ENCODE measurements at regions not wholly inside any gene's neighbourhood (a gene's known extent, or its start where the extent isn't known, plus 50 kb on each side); places are given as distances from the start of the nearest gene placed in this dataset.

DNA sequence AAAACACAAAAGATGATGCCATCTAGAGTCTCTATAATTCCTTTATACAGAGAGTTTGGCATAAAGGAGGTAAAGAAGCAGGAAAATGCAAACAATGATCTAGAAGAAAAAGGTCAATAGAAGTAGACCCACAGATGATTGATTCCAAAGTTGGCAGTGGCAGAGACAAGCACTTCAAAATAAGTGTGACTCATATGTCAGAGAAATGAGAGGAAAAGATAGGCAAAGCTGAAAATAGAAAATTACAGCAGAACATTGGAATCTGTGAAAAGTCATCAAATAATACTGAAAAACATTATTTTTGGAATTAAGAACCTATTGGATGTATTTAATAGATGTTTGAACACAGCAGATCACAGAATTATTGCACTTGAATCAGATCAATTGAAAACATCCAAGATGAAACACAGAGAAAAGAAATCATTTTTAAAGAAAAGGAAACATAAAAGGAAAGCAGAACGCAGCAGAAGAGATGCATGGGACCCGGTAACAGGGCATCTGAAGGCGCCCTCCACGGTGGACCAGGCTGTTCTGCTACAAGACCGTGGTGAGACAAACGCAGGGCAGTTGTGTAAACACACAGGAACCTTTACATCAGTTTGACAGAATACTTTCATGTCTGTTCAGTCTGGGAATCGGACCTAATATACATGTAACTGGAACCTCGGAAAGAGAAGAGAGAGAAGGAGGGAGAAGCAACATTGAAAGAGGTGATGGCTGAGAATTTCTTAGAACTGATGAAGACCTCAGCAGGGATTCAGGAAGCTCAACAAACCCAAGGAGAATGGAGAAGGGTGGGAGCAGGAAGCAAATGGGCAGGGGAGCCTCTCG is 74.6 kb upstream of the GPC1 start:
- no peak for DNase-seq (ENCODE audit: low spot score)

DNA sequence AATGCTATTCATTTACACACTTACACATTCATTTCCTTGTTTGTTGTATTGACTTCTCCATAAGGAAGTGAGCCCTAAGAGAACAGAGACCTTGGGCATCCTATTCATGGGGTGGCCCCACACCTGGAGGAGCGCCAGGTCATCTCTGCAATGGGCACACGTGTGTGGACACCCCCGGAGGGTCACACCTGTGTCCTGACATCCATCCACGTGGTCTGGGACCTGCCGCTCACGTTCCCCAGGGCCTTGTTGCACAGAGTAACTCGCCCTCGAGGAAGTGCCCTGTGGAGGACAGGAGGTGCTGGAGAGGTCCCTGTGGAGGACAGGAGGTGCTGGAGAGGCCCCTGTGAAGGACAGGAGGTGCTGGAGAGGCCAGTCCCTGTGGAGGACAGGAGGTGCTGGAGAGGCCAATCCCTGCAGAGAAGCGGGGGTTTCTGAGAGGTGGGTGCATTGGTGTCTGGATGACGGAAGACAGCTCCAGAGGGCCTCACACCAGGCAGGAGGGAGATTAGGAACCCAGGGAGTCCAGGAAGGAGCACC is 73.2 kb upstream of the GPC1 start:
- no peak for DNase-seq (ENCODE audit: low spot score)

- DNase-seq (ENCODE audit: low spot score) = no peak
Measured at GRCh38 chr2:240362826-240363745, 72.4 kb upstream of the GPC1 start.

- no peak for DNase-seq (ENCODE audit: low spot score)
Measured at GRCh38 chr2:240363746-240364581, 71.5 kb upstream of the GPC1 start.

- DNase-seq (ENCODE audit: low spot score) = no peak
Measured at GRCh38 chr2:240364582-240364960, 70.9 kb upstream of the GPC1 start.

DNA sequence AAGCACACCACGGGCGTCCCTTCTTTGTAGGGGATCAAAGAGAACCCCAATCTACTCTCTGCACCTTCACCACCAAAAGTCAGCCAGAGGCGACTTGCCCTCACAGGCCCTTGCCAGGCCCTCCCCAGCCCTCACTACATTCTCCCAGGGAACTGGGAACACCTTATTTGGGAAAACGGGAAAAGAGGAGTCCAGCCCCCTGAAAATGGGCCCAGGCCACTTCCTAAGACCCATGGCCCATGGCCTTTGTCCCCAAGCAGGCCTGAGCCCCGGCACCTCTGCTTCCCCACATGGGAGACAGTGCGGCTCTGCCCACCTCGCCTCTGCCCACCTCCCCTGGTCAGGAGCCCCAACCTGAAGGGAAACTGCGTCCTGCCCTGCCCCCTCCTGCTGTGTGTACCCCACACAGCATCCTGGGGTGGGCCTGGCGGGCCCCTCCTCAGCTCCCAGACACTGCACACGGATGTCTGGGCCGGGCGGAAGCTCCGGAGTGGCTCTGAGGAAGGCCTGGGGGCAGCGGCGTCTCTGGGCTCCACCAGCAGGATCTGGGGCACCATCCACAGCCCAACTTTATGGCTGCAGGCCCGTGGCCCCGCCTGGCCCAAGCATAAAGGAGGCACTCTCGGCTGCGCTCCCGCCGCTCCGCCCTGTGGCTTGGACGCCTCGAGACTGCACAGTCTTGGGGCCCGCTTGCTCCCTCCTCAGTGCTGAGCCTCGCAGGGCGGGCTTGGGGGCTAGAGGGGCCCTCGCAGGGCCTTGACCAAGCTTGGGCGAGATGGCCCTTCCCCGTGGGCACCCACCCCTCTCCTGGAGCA is 70.3 kb upstream of the GPC1 start:
- DNase-seq (ENCODE audit: low spot score) = no peak

- no peak for DNase-seq (ENCODE audit: low spot score)
Measured at GRCh38 chr2:240365971-240366471, 69.4 kb upstream of the GPC1 start.

DNA sequence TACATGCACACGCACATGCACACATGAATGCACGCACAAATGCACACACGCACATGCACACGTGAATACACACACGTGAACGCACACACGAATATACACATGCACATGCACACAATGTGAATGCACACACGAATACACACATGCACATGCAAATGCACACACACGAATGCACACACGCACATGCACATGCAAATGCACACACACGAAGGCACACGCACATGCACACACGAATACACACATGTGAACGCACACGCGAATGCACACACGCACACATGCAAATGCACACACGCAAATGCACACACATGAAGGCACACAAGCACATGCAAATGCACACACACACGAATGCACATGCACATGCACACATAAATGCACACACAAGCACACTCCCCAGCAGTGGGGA is 68.6 kb upstream of the GPC1 start:
- DNase-seq (ENCODE audit: low spot score) = no peak

- DNase-seq (ENCODE audit: low spot score) = no peak
Measured at GRCh38 chr2:240367721-240368120, 67.7 kb upstream of the GPC1 start.

- no peak for DNase-seq (ENCODE audit: low spot score)
Measured at GRCh38 chr2:240368781-240369331, 66.6 kb upstream of the GPC1 start.

DNA sequence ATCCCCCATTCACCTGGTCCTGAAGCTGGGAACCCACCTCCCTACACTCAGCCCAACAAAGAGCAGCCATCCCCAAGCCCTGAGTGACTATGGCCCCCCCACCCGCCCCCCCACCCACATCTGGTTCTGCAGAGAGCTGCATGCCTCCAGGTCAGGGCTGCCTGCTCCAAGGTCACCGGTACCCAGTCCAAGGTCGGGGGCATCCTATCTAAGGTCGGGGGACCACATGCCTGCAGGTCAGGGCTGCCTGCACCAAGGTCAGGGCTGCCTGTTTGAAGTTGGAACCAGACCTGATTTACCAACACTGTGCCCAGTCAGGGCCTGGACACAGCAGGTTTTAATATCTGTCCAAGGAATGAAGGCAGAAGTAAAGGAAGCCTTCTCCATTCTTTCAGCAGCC is 66.1 kb upstream of the GPC1 start:
- DNase-seq (ENCODE audit: low spot score) = no peak

DNA sequence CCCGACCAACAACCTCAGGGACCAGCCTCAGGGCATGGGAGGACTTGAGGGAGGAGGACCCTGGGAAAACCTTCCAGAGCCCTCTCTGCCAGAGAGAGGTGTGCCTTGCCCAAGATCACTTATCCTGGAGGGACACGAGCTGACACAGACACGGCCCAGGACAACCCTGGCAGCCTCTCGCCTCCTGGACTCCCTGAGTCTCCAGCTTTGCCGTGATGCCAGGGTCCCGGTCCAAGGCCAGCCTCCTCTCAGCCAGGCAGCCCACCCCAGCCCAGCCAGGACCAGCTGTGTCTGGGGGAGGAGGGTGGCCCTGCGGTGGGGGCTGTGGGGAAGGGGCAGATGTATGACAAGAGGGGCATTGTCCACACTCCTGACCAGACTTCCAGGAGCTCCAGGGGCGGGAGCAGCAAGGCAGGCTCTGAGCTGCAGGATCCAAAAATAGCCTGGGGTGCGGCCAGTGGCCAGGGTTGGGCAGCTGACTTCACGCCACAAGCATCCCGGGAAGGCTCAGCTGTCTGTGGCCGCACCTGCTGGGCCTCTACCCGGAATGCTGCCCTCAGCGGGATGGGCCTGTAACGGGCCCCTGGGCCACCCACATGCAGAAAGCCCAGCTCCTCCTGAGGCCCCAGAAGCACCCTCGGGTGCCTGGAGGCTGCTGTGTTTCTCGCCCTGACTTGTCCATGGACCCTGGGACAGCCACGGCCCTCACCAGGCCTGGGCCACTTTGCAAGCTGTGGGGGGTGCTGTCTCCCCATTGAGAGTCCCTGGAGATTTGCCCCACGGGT is 65.5 kb upstream of the GPC1 start:
- DNase-seq (ENCODE audit: low spot score) = no peak

GRCh38 chr2:240371129-240372000 is 64.1 kb upstream of the GPC1 start:
- DNase-seq (ENCODE audit: low spot score) = no peak

GRCh38 chr2:240372101-240372500 is 63.4 kb upstream of the GPC1 start:
- DNase-seq (ENCODE audit: low spot score) = no peak

- DNase-seq (ENCODE audit: low spot score) = no peak
Measured at GRCh38 chr2:240373289-240373885, 62.1 kb upstream of the GPC1 start.

GRCh38 chr2:240374085-240374907 is 61.2 kb upstream of the GPC1 start:
- no peak for DNase-seq (ENCODE audit: low spot score)

- no peak for DNase-seq (ENCODE audit: low spot score)
Measured at GRCh38 chr2:240375024-240375645, 60.3 kb upstream of the GPC1 start.
